Keratinocyte (primary cell): ENCODE measurements at regions not wholly inside any gene's neighbourhood (a gene's known extent, or its start where the extent isn't known, plus 50 kb on each side); places are given as distances from the start of the nearest gene placed in this dataset.

Experiments
- DNase-seq: peaks from one replicate; pipeline ENCODE4 v3.0.0-alpha.2; 2011; ENCODE audit warnings: low read depth, missing footprints, low spot score
- FAIRE-seq: peaks from 2 replicates; lab custom pipeline; 2011; peaks lifted over from hg19 to GRCh38; lab: Jason Lieb, UNC
- H2AFZ ChIP-seq: 2 replicates; pipeline ENCODE4 v1.6.0; 2012; ENCODE audit warnings: low read length, control low read depth, inconsistent platforms; ENCODE audit not compliant: control insufficient read depth
- H3K27ac ChIP-seq: 2 replicates; pipeline ENCODE4 v1.5.1; 2011; ENCODE audit warnings: low read length; ENCODE audit not compliant: control insufficient read depth, insufficient read depth
- H3K27me3 ChIP-seq: 3 replicates; pipeline ENCODE4 v1.6.0; 2011; ENCODE audit warnings: low read length; ENCODE audit not compliant: control insufficient read depth, insufficient read depth; ENCODE audit errors: extremely low read depth
- H3K36me3 ChIP-seq, 2 experiments: 2 replicates in 1 of 2; 3 replicates in 1 of 2; pipeline ENCODE4 v1.5.1; 2011; ENCODE audit warnings: low read length in 2 of 2, mild to moderate bottlenecking in 1 of 2; ENCODE audit not compliant: control insufficient read depth in 2 of 2, insufficient read depth in 2 of 2; ENCODE audit errors: extremely low read depth in 1 of 2
- H3K4me1 ChIP-seq: 3 replicates; pipeline ENCODE4 v1.5.1; 2011; ENCODE audit warnings: low read length; ENCODE audit not compliant: control insufficient read depth, insufficient read depth; ENCODE audit errors: extremely low read depth
- H3K4me2 ChIP-seq: 3 replicates; pipeline ENCODE4 v1.6.0; 2011; ENCODE audit warnings: low read depth, low read length; ENCODE audit not compliant: control insufficient read depth, insufficient read depth; ENCODE audit errors: extremely low read depth
- H3K4me3 ChIP-seq, 3 experiments: fragments of 200-600 bp in 1 of 3; sonication (generic) in 1 of 3; 2 replicates in 2 of 3; 3 replicates in 1 of 3; pipeline ENCODE4 v1.5.1; 2011 to 2016; ENCODE audit warnings: low read length in 3 of 3, mild to moderate bottlenecking in 3 of 3, control low read depth in 2 of 3, inconsistent platforms in 1 of 3, low read depth in 1 of 3, mixed read lengths in 1 of 3, mixed run types in 1 of 3, moderate library complexity in 1 of 3; ENCODE audit not compliant: control insufficient read depth in 2 of 3, insufficient read depth in 2 of 3; ENCODE audit errors: extremely low read depth in 1 of 3
- H3K79me2 ChIP-seq: 2 replicates; pipeline ENCODE4 v1.6.0; 2012; ENCODE audit warnings: low read length; ENCODE audit not compliant: control insufficient read depth, insufficient read depth
- H3K9ac ChIP-seq: 3 replicates; pipeline ENCODE4 v1.6.0; 2011; ENCODE audit warnings: low read length; ENCODE audit not compliant: control insufficient read depth, insufficient read depth; ENCODE audit errors: extremely low read depth
- H3K9me1 ChIP-seq: 3 replicates; pipeline ENCODE4 v1.6.0; 2011; ENCODE audit warnings: low read length; ENCODE audit not compliant: control insufficient read depth, insufficient read depth; ENCODE audit errors: extremely low read depth
- H3K9me3 ChIP-seq: 2 replicates; pipeline ENCODE4 v1.5.1; 2012; ENCODE audit warnings: low read depth, low read length; ENCODE audit not compliant: control insufficient read depth
- H4K20me1 ChIP-seq: 3 replicates; pipeline ENCODE4 v1.6.0; 2011; ENCODE audit warnings: low read length; ENCODE audit not compliant: control insufficient read depth, insufficient read depth; ENCODE audit errors: extremely low read depth
- EZH2 ChIP-seq: IDR thresholded peaks from one replicate; pipeline ENCODE4 v1.6.1; 2012; ENCODE audit warnings: inconsistent platforms, mild to moderate bottlenecking, low read length, moderate library complexity
- dilution Hi-C: fragments of 300-500 bp; cut with MboI; formaldehyde crosslinking; loops from one replicate; pipeline ENCODE4 v1.7.0; 2020; ENCODE audit warnings: low sequenced_read_pairs; ENCODE audit not compliant: extremely low pct_ligation_motif_present
- TF ChIP-seq, protein P1 (sequence below), 3 experiments: IDR thresholded peaks in 1 of 3; conservative IDR thresholded peaks in 1 of 3; optimal IDR thresholded peaks in 1 of 3; 2 replicates in 2 of 3; 3 replicates in 1 of 3; pipeline versions ENCODE3 to v1.5.1; 2011; ENCODE audit warnings: low read length in 3 of 3, mild to moderate bottlenecking in 3 of 3, moderate library complexity in 2 of 3, control low read depth in 1 of 3, inconsistent platforms in 1 of 3; ENCODE audit not compliant: insufficient read depth in 2 of 3; ENCODE audit errors: extremely low read depth in 1 of 3

- FAIRE-seq: no peak
Observed at GRCh38 chr2:241988146-241988545, 118.6 kb downstream of the RTP5 start.

DNA sequence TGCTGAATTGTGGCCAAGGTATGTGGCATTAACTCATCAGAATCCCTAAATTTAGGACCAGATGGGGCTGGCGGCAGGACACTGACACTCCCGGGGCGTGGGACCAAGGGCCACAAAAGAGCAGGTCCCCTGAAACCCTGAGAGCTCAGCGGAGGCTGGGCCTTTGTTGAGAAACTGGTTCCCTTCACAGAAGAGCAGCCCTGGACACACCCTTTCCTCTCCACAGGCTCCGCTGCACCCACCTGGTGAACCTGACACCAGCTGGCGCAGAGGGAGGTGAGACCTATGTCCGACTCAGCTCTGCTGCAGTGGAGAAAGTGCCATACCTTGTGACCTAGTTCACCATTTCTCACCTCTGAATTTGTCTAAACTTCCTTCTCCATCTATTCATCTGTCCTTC, 119.5 kb downstream of the RTP5 start:
- Histone ChIP-seq H3K9ac (no peak overlapping the region), H3K79me2 (no peaks in the 10 kb centered on the region), H3K9me3 (peaks cover 15% of the 10 kb centered on the region), H2AFZ (no peak overlapping the region), H3K4me3 (no peak overlapping the region), H3K9me1 (no peaks in the 10 kb centered on the region), H3K27ac (no peak overlapping the region), H4K20me1 (no peaks in the 10 kb centered on the region), H3K27me3 (no peaks in the 10 kb centered on the region), H3K36me3 (no peaks in the 10 kb centered on the region), H3K4me1 (no peaks in the 10 kb centered on the region), H3K4me2 (no peak overlapping the region)
- DNase-seq (no peak), FAIRE-seq (no peak)
- no peak for TF ChIP-seq EZH2
- TF ChIP-seq, protein P1, sequence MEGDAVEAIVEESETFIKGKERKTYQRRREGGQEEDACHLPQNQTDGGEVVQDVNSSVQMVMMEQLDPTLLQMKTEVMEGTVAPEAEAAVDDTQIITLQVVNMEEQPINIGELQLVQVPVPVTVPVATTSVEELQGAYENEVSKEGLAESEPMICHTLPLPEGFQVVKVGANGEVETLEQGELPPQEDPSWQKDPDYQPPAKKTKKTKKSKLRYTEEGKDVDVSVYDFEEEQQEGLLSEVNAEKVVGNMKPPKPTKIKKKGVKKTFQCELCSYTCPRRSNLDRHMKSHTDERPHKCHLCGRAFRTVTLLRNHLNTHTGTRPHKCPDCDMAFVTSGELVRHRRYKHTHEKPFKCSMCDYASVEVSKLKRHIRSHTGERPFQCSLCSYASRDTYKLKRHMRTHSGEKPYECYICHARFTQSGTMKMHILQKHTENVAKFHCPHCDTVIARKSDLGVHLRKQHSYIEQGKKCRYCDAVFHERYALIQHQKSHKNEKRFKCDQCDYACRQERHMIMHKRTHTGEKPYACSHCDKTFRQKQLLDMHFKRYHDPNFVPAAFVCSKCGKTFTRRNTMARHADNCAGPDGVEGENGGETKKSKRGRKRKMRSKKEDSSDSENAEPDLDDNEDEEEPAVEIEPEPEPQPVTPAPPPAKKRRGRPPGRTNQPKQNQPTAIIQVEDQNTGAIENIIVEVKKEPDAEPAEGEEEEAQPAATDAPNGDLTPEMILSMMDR (optimal IDR thresholded peaks at IDR 0.05 in 1 of 3, IDR thresholded peaks at IDR 0.05 in 1 of 3, conservative IDR thresholded peaks at IDR 0.05 in 1 of 3; ENCODE audit: extremely low read depth in 1 of 3, insufficient read depth in 2 of 3, low read length in 3 of 3): no peak
- dilution Hi-C loops: no loop called here

More at GRCh38 chr2:241988146-241988545, 118.6 kb downstream of the RTP5 start:
- no peak overlapping the region for H3K4me2 ChIP-seq
- no peaks in the 10 kb centered on the region for H3K36me3 ChIP-seq
- dilution Hi-C loops: no loop called here
- H3K79me2 ChIP-seq: no peaks in the 10 kb centered on the region
- H3K27ac ChIP-seq: no peak overlapping the region
- peaks cover 15% of the 10 kb centered on the region for H3K9me3 ChIP-seq
- H3K9ac ChIP-seq: no peak overlapping the region
- H3K9me1 ChIP-seq: no peaks in the 10 kb centered on the region
- TF ChIP-seq, protein P1 (optimal IDR thresholded peaks at IDR 0.05 in 1 of 3, IDR thresholded peaks at IDR 0.05 in 1 of 3, conservative IDR thresholded peaks at IDR 0.05 in 1 of 3; ENCODE audit: extremely low read depth in 1 of 3, insufficient read depth in 2 of 3, low read length in 3 of 3): no peak
- no peak for TF ChIP-seq EZH2
- no peak overlapping the region for H3K4me3 ChIP-seq
- H3K4me1 ChIP-seq: no peaks in the 10 kb centered on the region
- no peak overlapping the region for H2AFZ ChIP-seq
- H4K20me1 ChIP-seq: no peaks in the 10 kb centered on the region
- H3K27me3 ChIP-seq: no peaks in the 10 kb centered on the region
- DNase-seq: no peak
